ENCODE measurements at regions not wholly inside any gene's neighbourhood (a gene's known extent, or its start where the extent isn't known, plus 50 kb on each side); places are given as distances from the start of the nearest gene placed in this dataset.

- TF ChIP-seq CTCF (IDR thresholded peaks at IDR 0.05 in 2 of 3, conservative IDR thresholded peaks at IDR 0.05 in 1 of 3; ENCODE audit: borderline replicate concordance in 1 of 3, insufficient read depth in 1 of 3, low read depth in 2 of 3, low read length in 2 of 3) (no peak), POLR2AphosphoS5 (IDR thresholded peaks at IDR 0.05; ENCODE audit: low read depth, low read length) (no peak)
- TF ChIP-seq, protein P1, sequence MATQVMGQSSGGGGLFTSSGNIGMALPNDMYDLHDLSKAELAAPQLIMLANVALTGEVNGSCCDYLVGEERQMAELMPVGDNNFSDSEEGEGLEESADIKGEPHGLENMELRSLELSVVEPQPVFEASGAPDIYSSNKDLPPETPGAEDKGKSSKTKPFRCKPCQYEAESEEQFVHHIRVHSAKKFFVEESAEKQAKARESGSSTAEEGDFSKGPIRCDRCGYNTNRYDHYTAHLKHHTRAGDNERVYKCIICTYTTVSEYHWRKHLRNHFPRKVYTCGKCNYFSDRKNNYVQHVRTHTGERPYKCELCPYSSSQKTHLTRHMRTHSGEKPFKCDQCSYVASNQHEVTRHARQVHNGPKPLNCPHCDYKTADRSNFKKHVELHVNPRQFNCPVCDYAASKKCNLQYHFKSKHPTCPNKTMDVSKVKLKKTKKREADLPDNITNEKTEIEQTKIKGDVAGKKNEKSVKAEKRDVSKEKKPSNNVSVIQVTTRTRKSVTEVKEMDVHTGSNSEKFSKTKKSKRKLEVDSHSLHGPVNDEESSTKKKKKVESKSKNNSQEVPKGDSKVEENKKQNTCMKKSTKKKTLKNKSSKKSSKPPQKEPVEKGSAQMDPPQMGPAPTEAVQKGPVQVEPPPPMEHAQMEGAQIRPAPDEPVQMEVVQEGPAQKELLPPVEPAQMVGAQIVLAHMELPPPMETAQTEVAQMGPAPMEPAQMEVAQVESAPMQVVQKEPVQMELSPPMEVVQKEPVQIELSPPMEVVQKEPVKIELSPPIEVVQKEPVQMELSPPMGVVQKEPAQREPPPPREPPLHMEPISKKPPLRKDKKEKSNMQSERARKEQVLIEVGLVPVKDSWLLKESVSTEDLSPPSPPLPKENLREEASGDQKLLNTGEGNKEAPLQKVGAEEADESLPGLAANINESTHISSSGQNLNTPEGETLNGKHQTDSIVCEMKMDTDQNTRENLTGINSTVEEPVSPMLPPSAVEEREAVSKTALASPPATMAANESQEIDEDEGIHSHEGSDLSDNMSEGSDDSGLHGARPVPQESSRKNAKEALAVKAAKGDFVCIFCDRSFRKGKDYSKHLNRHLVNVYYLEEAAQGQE (IDR thresholded peaks at IDR 0.05; ENCODE audit: low read depth), result no peak
These were observed 730.0 kb downstream of the SOCS6 start for GRCh38 chr18:71018816-71019215.

All from HCT116 (cell line).